ENCODE measurements at regions not wholly inside any gene's neighbourhood (a gene's known extent, or its start where the extent isn't known, plus 50 kb on each side); places are given as distances from the start of the nearest gene placed in this dataset.

DNA sequence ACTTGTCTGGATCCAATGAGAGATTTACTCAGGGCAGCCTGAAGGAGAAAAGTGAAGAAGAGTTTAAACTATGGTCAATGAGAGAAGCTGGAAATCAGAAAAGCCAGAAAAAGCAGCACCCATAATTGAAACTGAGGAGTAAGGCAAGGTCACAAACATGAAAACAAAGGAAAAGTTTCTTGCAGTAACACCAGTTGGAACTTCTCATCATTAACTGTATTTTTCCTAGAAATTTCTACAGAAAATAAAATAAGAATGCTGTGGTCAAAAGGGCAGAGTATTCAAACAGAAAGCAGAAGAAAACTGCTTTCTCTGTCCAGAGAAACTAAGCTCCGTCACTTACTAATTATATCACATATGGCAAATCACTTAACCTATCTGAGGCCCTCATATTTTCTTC is 102.2 kb downstream of the OR13H1 start:
- H3K27ac ChIP-seq (ENCODE audit: extremely low read depth, low read depth, low read length): no peak overlapping the region
- H3K4me1 ChIP-seq (ENCODE audit: control insufficient read depth, insufficient read depth, low read length): no peaks in the 10 kb centered on the region
- POLR2A ChIA-PET: no interaction called here
- H3K9me3 ChIP-seq (ENCODE audit: control insufficient read depth, insufficient read depth, low read depth, low read length): no peaks in the 10 kb centered on the region
- no peaks in the 10 kb centered on the region for H3K36me3 ChIP-seq (ENCODE audit: control insufficient read depth in 2 of 2, insufficient read depth in 1 of 2, low read length in 2 of 2)
- CTCF ChIA-PET: no interaction called here
- TF ChIP-seq, protein P1, sequence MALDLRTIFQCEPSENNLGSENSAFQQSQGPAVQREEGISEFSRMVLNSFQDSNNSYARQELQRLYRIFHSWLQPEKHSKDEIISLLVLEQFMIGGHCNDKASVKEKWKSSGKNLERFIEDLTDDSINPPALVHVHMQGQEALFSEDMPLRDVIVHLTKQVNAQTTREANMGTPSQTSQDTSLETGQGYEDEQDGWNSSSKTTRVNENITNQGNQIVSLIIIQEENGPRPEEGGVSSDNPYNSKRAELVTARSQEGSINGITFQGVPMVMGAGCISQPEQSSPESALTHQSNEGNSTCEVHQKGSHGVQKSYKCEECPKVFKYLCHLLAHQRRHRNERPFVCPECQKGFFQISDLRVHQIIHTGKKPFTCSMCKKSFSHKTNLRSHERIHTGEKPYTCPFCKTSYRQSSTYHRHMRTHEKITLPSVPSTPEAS (tag by site-specific recombination; IDR thresholded peaks at IDR 0.05): no peak
- TF ChIP-seq OVOL3 (tag by site-specific recombination; IDR thresholded peaks at IDR 0.05) (no peak), GLI2 (tag by site-specific recombination; IDR thresholded peaks at IDR 0.05; ENCODE audit: borderline replicate concordance, low read depth) (no peak), ZNF660 (tag by site-specific recombination; IDR thresholded peaks at IDR 0.05) (no peak), HOXC10 (CRISPR knock-in tag; IDR thresholded peaks at IDR 0.05) (no peak), ZNF146 (tag by site-specific recombination; IDR thresholded peaks at IDR 0.05) (no peak), ZNF776 (tag by site-specific recombination; IDR thresholded peaks at IDR 0.05; ENCODE audit: borderline replicate concordance) (no peak), SP3 (tag by site-specific recombination; IDR thresholded peaks at IDR 0.05) (no peak), ZEB2 (tag by site-specific recombination; IDR thresholded peaks at IDR 0.05) (no peak), ZNF175 (tag by site-specific recombination; IDR thresholded peaks at IDR 0.05) (no peak), ZNF777 (tag by site-specific recombination; IDR thresholded peaks at IDR 0.05; ENCODE audit: borderline replicate concordance) (no peak), ZNF132 (tag by site-specific recombination; IDR thresholded peaks at IDR 0.05; ENCODE audit: borderline replicate concordance) (no peak), TCF7L2 (IDR thresholded peaks at IDR 0.05; ENCODE audit: borderline replicate concordance, low read depth, low read length) (no peak), ZSCAN16 (tag by site-specific recombination; IDR thresholded peaks at IDR 0.05) (no peak)
- TF ChIP-seq, protein P2, sequence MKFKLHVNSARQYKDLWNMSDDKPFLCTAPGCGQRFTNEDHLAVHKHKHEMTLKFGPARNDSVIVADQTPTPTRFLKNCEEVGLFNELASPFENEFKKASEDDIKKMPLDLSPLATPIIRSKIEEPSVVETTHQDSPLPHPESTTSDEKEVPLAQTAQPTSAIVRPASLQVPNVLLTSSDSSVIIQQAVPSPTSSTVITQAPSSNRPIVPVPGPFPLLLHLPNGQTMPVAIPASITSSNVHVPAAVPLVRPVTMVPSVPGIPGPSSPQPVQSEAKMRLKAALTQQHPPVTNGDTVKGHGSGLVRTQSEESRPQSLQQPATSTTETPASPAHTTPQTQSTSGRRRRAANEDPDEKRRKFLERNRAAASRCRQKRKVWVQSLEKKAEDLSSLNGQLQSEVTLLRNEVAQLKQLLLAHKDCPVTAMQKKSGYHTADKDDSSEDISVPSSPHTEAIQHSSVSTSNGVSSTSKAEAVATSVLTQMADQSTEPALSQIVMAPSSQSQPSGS (tag by site-specific recombination; IDR thresholded peaks at IDR 0.05; ENCODE audit: low read depth): no peak
- TF ChIP-seq, protein P3, sequence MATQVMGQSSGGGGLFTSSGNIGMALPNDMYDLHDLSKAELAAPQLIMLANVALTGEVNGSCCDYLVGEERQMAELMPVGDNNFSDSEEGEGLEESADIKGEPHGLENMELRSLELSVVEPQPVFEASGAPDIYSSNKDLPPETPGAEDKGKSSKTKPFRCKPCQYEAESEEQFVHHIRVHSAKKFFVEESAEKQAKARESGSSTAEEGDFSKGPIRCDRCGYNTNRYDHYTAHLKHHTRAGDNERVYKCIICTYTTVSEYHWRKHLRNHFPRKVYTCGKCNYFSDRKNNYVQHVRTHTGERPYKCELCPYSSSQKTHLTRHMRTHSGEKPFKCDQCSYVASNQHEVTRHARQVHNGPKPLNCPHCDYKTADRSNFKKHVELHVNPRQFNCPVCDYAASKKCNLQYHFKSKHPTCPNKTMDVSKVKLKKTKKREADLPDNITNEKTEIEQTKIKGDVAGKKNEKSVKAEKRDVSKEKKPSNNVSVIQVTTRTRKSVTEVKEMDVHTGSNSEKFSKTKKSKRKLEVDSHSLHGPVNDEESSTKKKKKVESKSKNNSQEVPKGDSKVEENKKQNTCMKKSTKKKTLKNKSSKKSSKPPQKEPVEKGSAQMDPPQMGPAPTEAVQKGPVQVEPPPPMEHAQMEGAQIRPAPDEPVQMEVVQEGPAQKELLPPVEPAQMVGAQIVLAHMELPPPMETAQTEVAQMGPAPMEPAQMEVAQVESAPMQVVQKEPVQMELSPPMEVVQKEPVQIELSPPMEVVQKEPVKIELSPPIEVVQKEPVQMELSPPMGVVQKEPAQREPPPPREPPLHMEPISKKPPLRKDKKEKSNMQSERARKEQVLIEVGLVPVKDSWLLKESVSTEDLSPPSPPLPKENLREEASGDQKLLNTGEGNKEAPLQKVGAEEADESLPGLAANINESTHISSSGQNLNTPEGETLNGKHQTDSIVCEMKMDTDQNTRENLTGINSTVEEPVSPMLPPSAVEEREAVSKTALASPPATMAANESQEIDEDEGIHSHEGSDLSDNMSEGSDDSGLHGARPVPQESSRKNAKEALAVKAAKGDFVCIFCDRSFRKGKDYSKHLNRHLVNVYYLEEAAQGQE (tag by site-specific recombination; IDR thresholded peaks at IDR 0.05): no peak
- TF ChIP-seq, protein P4, sequence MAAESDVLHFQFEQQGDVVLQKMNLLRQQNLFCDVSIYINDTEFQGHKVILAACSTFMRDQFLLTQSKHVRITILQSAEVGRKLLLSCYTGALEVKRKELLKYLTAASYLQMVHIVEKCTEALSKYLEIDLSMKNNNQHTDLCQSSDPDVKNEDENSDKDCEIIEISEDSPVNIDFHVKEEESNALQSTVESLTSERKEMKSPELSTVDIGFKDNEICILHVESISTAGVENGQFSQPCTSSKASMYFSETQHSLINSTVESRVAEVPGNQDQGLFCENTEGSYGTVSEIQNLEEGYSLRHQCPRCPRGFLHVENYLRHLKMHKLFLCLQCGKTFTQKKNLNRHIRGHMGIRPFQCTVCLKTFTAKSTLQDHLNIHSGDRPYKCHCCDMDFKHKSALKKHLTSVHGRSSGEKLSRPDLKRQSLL (tag by site-specific recombination; IDR thresholded peaks at IDR 0.05): no peak
- no peak overlapping the region for H3K4me3 ChIP-seq (ENCODE audit: low read depth, low read length)

DNA sequence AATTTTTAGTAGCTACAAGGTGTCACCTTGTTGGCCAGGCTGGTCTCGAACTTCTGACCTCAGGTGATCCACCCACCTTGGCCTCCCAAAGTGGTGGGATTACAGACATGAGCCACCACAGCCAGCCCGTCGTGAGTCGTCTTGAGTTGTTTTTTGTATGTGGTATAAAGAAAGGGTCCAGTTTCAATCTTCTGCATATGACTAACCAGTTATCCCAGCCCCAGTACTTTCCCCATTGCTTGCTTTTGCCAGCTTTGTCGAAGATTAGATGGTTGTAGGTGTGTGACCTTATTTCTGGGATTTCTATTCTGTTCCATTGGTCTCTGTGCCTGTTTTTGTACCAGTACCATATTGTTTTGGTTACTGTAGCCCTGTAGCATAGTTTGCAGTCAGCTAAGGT is 105.9 kb downstream of the OR13H1 start:
- ChIA-PET POLR2A (no interaction called here), CTCF (no interaction called here)
- Histone ChIP-seq H3K27ac (ENCODE audit: extremely low read depth, low read depth, low read length) (no peak overlapping the region), H3K4me1 (ENCODE audit: control insufficient read depth, insufficient read depth, low read length) (no peaks in the 10 kb centered on the region), H3K4me3 (ENCODE audit: low read depth, low read length) (no peak overlapping the region), H3K36me3 (ENCODE audit: control insufficient read depth in 2 of 2, insufficient read depth in 1 of 2, low read length in 2 of 2) (no peaks in the 10 kb centered on the region), H3K9me3 (ENCODE audit: control insufficient read depth, insufficient read depth, low read depth, low read length) (no peaks in the 10 kb centered on the region)
- TF ChIP-seq ZNF777 (tag by site-specific recombination; IDR thresholded peaks at IDR 0.05; ENCODE audit: borderline replicate concordance) (no peak), ZNF184 (tag by site-specific recombination; IDR thresholded peaks at IDR 0.05) (no peak), KLF10 (tag by site-specific recombination; IDR thresholded peaks at IDR 0.05) (no peak), ZNF623 (tag by site-specific recombination; IDR thresholded peaks at IDR 0.05) (no peak), ZNF548 (tag by site-specific recombination; IDR thresholded peaks at IDR 0.05) (no peak), ZNF132 (tag by site-specific recombination; IDR thresholded peaks at IDR 0.05; ENCODE audit: borderline replicate concordance) (no peak), ZNF555 (tag by site-specific recombination; conservative IDR thresholded peaks at IDR 0.05) (no peak), MZF1 (tag by site-specific recombination; IDR thresholded peaks at IDR 0.05; ENCODE audit: borderline replicate concordance) (no peak)
- TF ChIP-seq, protein P5, sequence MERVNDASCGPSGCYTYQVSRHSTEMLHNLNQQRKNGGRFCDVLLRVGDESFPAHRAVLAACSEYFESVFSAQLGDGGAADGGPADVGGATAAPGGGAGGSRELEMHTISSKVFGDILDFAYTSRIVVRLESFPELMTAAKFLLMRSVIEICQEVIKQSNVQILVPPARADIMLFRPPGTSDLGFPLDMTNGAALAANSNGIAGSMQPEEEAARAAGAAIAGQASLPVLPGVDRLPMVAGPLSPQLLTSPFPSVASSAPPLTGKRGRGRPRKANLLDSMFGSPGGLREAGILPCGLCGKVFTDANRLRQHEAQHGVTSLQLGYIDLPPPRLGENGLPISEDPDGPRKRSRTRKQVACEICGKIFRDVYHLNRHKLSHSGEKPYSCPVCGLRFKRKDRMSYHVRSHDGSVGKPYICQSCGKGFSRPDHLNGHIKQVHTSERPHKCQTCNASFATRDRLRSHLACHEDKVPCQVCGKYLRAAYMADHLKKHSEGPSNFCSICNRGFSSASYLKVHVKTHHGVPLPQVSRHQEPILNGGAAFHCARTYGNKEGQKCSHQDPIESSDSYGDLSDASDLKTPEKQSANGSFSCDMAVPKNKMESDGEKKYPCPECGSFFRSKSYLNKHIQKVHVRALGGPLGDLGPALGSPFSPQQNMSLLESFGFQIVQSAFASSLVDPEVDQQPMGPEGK (tag by site-specific recombination; IDR thresholded peaks at IDR 0.05): no peak

All from HEK293 (cell line).